Stimulated activated CD8-positive, alpha-beta memory T cell treated with anti-CD3 and anti-CD28 coated beads, Interleukin-4, amount 100 ng/mL, for 4 hours (primary cell): ENCODE measurements at regions not wholly inside any gene's neighbourhood (a gene's known extent, or its start where the extent isn't known, plus 50 kb on each side); places are given as distances from the start of the nearest gene placed in this dataset.

Source experiments
- DNase-seq, 2 donors: peaks; one replicate each; pipeline ENCODE4 v3.0.0-alpha.2; 2020; ENCODE audit warnings: low read depth in 2 of 2, low spot score in 1 of 2

DNA sequence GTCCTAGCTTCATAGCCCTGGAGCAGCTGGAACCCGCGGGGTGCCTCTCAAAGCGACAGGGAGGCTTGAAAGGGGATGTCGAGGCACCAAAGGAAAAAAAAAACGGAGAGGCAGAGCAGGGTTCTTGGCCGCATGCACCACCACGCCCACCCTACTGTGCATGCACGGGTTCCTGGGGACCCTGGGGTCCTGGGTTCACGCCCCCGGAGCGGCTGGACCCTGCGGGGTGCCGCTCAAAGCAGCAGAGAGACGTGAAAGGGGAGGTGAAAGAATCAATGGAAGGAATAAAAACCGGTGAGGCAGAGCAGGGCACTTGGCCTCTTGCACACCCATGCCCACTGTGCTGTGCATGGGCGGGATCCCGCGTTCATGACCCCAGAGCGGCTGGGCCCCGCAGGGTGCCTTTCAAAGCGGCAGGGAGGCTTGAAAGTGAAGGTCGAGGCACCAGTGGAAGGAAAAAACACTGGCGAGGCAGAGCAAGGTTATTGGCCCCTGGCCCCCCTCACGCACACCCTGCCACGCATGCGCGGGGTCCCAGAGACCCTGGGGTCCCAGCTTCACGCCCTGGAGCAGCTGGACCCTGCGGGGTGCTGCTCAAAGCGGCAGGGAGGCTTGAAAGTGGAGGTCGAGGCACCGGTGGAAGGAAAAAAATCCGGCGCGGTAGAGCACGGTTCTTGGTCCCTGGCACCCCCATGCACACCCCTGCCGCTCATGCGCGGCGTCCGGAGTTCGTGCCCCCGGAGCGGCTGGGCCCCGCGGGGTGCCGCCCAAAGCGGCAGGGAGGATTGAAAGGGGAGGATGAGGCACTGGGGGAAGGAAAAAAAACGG, 318.5 kb downstream of the ALG10 start:
- DNase-seq, result no peak

- no peak for DNase-seq
These were observed 319.1 kb downstream of the ALG10 start for GRCh38 chr12:34341362-34341733.

GRCh38 chr12:34342048-34342447, 319.8 kb downstream of the ALG10 start:
- no peak for DNase-seq

DNA sequence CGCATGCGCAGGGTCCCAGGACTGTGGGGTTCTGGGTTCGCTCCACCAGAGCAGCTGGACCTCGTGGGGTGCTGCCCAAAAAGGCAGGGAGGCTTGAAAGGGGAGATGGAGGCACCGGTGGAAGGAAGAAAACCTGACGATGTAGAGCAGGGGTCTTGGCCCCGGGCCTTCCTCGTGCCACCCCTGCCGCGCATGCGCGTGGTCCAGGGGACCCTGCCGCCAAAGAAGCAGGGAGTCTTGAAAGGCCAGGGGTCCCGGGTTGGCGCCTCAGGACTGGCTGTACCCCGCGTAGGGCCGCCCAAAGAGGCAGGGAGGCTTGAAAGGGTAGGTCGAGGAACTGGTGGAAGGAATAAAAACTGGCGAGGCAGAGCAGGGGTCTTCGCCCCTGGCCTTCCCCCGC, 321.0 kb downstream of the ALG10 start:
- no peak for DNase-seq

GRCh38 chr12:34343766-34344165, 321.5 kb downstream of the ALG10 start:
- DNase-seq, result no peak

GRCh38 chr12:34344851-34345522, 322.7 kb downstream of the ALG10 start:
- no peak for DNase-seq

- DNase-seq, result no peak
These were observed 323.5 kb downstream of the ALG10 start for GRCh38 chr12:34345801-34346200.

GRCh38 chr12:34346372-34347034, 324.2 kb downstream of the ALG10 start:
- DNase-seq, result no peak

GRCh38 chr12:34347367-34347766, 325.1 kb downstream of the ALG10 start:
- no peak for DNase-seq

DNA sequence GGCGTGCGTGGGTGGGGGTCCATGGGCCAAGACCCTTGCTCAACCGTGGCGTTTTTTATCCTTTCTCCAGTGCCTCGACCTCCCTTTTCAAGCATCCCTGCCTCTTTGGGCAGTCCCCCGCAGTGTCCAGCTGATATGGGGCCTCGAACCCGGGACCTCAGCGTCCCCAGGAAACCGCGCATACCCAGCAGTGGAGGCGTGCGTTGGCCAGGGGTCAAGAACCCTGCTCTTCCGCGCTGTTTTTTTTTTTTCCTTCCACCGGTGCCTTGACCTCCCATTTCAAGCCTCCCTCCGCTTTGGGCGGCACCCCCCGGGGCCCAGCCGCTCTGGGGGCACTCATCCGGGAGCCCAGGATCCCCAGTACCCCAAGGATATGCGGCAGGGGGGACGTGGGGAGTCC, 325.8 kb downstream of the ALG10 start:
- DNase-seq, result no peak

GRCh38 chr12:34348836-34349672, 326.8 kb downstream of the ALG10 start:
- no peak for DNase-seq

- DNase-seq, result no peak
These were observed 327.3 kb downstream of the ALG10 start for GRCh38 chr12:34349673-34349961.

GRCh38 chr12:34350092-34351041, 328.1 kb downstream of the ALG10 start:
- DNase-seq, result no peak

DNA sequence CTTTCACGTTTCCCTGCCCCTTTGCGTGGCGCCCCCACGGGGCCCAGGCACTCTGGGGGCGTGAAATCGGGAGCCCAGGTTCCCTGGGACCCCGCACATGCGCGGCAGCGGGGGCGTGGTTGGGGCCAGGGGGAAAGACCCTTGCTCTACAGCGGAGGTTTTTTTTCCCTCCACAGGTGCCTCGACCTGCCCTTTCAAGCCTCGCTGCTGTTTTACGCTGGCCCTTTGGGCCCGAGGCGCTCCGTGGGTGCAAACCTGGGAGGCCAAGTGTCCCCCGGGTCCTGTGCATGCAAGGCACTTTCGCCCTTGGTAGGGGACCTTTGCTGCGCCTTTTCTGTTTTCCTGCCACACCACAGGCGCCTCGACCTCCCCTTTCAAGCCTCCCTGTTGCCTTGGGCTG, 329.8 kb downstream of the ALG10 start:
- no peak for DNase-seq

- no peak for DNase-seq
These were observed 332.2 kb downstream of the ALG10 start for GRCh38 chr12:34354239-34355200.

DNA sequence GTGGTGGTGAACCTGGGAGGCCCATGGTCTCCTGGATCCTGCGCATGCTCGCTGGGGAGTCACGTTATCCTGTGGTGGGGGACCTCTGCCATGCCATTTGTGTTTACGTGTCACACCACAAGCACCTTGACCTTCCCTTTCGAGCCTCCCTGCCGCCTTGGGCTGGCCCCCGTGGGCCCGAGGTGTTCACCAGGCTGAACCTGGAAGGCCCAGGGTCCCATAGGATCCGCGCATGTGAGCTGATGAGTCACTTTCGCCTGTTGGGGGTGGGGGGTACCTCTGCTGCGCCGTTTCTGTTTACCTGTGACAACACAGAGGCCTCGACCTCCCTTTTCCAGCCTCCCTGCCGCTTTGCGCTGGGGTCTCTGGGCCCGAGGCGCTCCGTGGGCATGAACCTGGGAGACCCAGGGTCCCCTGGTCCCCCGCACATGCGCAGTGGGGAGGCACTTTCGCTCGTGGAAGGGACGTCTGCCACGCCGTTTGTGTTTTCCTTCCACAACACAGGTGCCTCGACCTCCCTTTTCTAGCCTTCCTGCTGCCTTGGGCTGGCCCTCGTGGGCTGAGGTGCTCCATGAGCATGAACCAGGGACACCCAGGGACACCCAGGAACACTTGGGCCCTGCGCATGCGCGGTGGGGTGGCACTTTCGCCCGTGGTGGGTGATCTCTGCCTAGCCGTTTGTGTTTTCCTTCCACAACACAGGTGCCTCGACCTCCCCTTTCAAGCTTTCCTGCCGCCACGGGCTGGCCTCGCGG, 334.1 kb downstream of the ALG10 start:
- no peak for DNase-seq

GRCh38 chr12:34357791-34358190, 335.5 kb downstream of the ALG10 start:
- no peak for DNase-seq

DNA sequence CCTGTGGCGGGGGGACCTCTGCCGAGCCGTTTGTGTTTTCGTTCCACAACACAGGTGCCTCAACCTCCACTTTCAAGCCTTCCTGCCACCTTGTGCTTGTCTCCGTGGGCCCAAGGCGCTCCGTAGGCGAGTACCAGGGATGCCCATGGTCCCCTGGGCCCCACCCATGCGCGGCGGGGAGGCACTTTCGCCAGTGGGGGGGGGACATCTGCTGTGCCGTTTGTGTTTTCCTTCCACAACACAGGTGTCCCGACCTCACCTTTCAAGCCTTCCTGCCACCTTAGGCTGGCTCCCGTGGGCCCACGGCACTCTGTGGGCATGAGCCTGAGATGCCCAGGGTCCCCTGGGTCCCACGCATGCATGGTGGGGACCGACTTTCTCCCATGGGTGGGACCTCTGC, 335.9 kb downstream of the ALG10 start:
- no peak for DNase-seq
